B cell (primary cell): ENCODE measurements at regions not wholly inside any gene's neighbourhood (a gene's known extent, or its start where the extent isn't known, plus 50 kb on each side); places are given as distances from the start of the nearest gene placed in this dataset.

ENCODE experiments used
- ATAC-seq: fragments of 200-7000 bp; cut with Tn5 transposase; one replicate; pipeline ENCODE4 v1.10.0; 2021; ENCODE audit warnings: low read depth, mild to moderate bottlenecking, moderate number of reproducible peaks, moderate library complexity
- CTCF ChIA-PET: fragments of 350-600 bp; sonication (Branson Sonifier 250); formaldehyde crosslinking; loops from one replicate; lab custom pipeline; 2021; ENCODE audit warnings: antibody characterized with exemption, inconsistent platforms; lab: Charles Lee
- POLR2A ChIA-PET: fragments of 350-600 bp; sonication (Branson Sonifier 250); formaldehyde crosslinking; loops from one replicate; lab custom pipeline; 2021; ENCODE audit warnings: antibody characterized with exemption; lab: Charles Lee
- DNase-seq: peaks from one replicate; pipeline ENCODE4 v3.0.0; 2013
- H2AFZ ChIP-seq: 2 replicates; pipeline ENCODE4 v1.6.1; 2012; ENCODE audit warnings: mild to moderate bottlenecking, low read depth, low read length; ENCODE audit not compliant: insufficient read depth, poor library complexity, severe bottlenecking
- H3K27ac ChIP-seq, 2 donors: 1 replicate in 1 of 2; 2 replicates in 1 of 2; pipeline ENCODE4 v1.5.1; 2012 to 2013; ENCODE audit warnings: low read length in 2 of 2, mild to moderate bottlenecking in 2 of 2, moderate library complexity in 1 of 2
- H3K27me3 ChIP-seq, 4 experiments: fragments of 200-600 bp in 1 of 4; sonication (generic) in 1 of 4; replicated peaks in 1 of 4; 1 replicate in 2 of 4; 2 replicates in 2 of 4; pipeline versions ENCODE4 v1.6.1 to v1.7.0; 2013 to 2016; ENCODE audit warnings: low read length in 3 of 4, mild to moderate bottlenecking in 2 of 4, mixed read lengths in 1 of 4, moderate library complexity in 1 of 4; ENCODE audit not compliant: insufficient read depth in 4 of 4, control insufficient read depth in 3 of 4; ENCODE audit errors: control extremely low read depth in 1 of 4
- H3K36me3 ChIP-seq, 2 experiments: replicated peaks in 1 of 2; 1 replicate in 1 of 2; 2 replicates in 1 of 2; pipeline versions ENCODE4 v1.6.1 to v1.7.1; 2013; ENCODE audit warnings: low read length in 1 of 2; ENCODE audit not compliant: insufficient read depth in 2 of 2, control insufficient read depth in 1 of 2; ENCODE audit errors: control extremely low read depth in 1 of 2, extremely low read depth in 1 of 2
- H3K4me1 ChIP-seq, 2 donors: fragments of 200-600 bp in 1 of 2; sonication (generic) in 1 of 2; 1 replicate in 1 of 2; 2 replicates in 1 of 2; pipeline versions ENCODE4 v1.5.1 to v1.6.1; 2013 to 2017; ENCODE audit warnings: low read length in 2 of 2; ENCODE audit not compliant: control insufficient read depth in 2 of 2, insufficient read depth in 2 of 2
- H3K4me2 ChIP-seq: replicated peaks from 2 replicates; pipeline ENCODE3; 2012; ENCODE audit warnings: mild to moderate bottlenecking, low read depth, low read length; ENCODE audit not compliant: poor library complexity, severe bottlenecking
- H3K4me3 ChIP-seq, 5 experiments: fragments of 200-600 bp in 1 of 5; sonication (generic) in 1 of 5; 1 replicate in 3 of 5; 2 replicates in 2 of 5; pipeline versions ENCODE4 v1.5.1 to v1.7.0; 2011 to 2016; ENCODE audit warnings: low read length in 4 of 5, mild to moderate bottlenecking in 4 of 5, low read depth in 2 of 5, control low read depth in 1 of 5, moderate library complexity in 1 of 5; ENCODE audit not compliant: insufficient read depth in 1 of 5; ENCODE audit errors: control extremely low read depth in 1 of 5, extremely low read depth in 1 of 5
- H3K79me2 ChIP-seq: fragments of 200-600 bp; sonication (generic); one replicate; pipeline ENCODE4 v1.6.0; 2016; ENCODE audit warnings: low read length; ENCODE audit not compliant: control insufficient read depth, insufficient read depth
- H3K9ac ChIP-seq: fragments of 200-600 bp; sonication (generic); 2 replicates; pipeline ENCODE4 v1.6.1; 2017; ENCODE audit warnings: mild to moderate bottlenecking, low read length, moderate library complexity
- H3K9me3 ChIP-seq, 3 donors: one replicate each; pipeline versions ENCODE4 v1.6.1 to v1.7.1; 2013; ENCODE audit warnings: low read length in 2 of 3; ENCODE audit not compliant: control insufficient read depth in 2 of 3, insufficient read depth in 1 of 3; ENCODE audit errors: control extremely low read depth in 1 of 3
- H4K20me1 ChIP-seq: 2 replicates; pipeline ENCODE4 v1.6.0; 2012; ENCODE audit warnings: mild to moderate bottlenecking, low read length; ENCODE audit not compliant: insufficient read depth, control insufficient read depth, poor library complexity, severe bottlenecking
- H3K27ac Mint-ChIP-seq: one replicate; pipeline ENCODE4 v1.8.0; 2021; ENCODE audit warnings: mixed read lengths
- H3K27me3 Mint-ChIP-seq: one replicate; pipeline ENCODE4 v1.8.0; 2021; ENCODE audit warnings: mixed read lengths
- H3K4me1 Mint-ChIP-seq: one replicate; pipeline ENCODE4 v1.8.0; 2021; ENCODE audit warnings: mixed read lengths
- H3K4me3 Mint-ChIP-seq: one replicate; pipeline ENCODE4 v1.8.0; 2021; ENCODE audit warnings: mixed read lengths
- H3K9me3 Mint-ChIP-seq: one replicate; pipeline ENCODE4 v1.8.0; 2022; ENCODE audit warnings: mixed read lengths; ENCODE audit not compliant: insufficient read depth
- EZH2 ChIP-seq: IDR thresholded peaks from 2 replicates; pipeline ENCODE4 v1.6.1; 2012; ENCODE audit warnings: borderline replicate concordance, low read depth, mild to moderate bottlenecking, moderate library complexity, low read length; ENCODE audit not compliant: insufficient read depth, poor library complexity, severe bottlenecking
- WGBS: methylation state at CpG from one replicate; pipeline ENCODE4 v1.1.5; 2013; ENCODE audit warnings: missing lambda C conversion rate; ENCODE audit not compliant: insufficient coverage; 5-methylcytosine and 5-hydroxymethylcytosine counted together
- intact Hi-C: fragments of 100-400 bp; cut with micrococcal nuclease; formaldehyde crosslinking; loops from one replicate; pipeline ENCODE4 v1.10.0; 2022
- TF ChIP-seq, protein P1 (sequence below): fragments of 200-600 bp; IDR thresholded peaks from one replicate; pipeline ENCODE4 v1.8.0; 2022; ENCODE audit warnings: antibody characterized with exemption, mild to moderate bottlenecking

DNA sequence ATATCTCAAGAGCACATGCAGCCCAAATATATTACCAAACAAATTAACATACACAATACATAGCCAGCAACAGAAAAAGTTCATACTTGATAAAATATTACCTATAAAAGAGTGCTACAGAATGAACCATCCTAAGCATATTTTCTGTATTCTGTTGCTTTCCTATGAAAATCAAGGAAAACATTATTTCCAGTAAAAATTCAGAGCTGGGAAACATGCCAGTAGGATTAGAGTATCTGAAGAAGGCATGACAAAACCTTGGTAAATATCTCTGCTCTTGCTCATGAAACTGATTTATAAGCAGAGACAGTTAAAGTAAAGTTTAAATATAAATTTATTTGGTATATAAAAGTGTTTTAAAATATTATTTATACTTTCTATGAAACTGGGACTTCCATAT, 599.7 kb downstream of the ARAP2 start:
- Histone ChIP-seq H3K27ac (no peak overlapping the region), H2AFZ (no peak overlapping the region), H3K9me3 (no peaks in the 10 kb centered on the region), H3K4me1 (no peaks in the 10 kb centered on the region), H4K20me1 (no peaks in the 10 kb centered on the region), H3K4me2 (no peak overlapping the region), H3K27me3 (no peaks in the 10 kb centered on the region), H3K4me3 (no peak overlapping the region), H3K36me3 (no peaks in the 10 kb centered on the region), H3K79me2 (no peaks in the 10 kb centered on the region), H3K9ac (no peak overlapping the region)
- ChIA-PET POLR2A (no interaction called here), CTCF (no interaction called here)
- H3K27ac Mint-ChIP-seq = no peak overlapping the region
- H3K9me3 Mint-ChIP-seq = no peaks in the 10 kb centered on the region
- no peak overlapping the region for H3K4me3 Mint-ChIP-seq
- no peak for ATAC-seq
- intact Hi-C loops = no loop called here
- H3K27me3 Mint-ChIP-seq = no peaks in the 10 kb centered on the region
- no peak for DNase-seq
- TF ChIP-seq EZH2 = no peak
- TF ChIP-seq, protein P1, sequence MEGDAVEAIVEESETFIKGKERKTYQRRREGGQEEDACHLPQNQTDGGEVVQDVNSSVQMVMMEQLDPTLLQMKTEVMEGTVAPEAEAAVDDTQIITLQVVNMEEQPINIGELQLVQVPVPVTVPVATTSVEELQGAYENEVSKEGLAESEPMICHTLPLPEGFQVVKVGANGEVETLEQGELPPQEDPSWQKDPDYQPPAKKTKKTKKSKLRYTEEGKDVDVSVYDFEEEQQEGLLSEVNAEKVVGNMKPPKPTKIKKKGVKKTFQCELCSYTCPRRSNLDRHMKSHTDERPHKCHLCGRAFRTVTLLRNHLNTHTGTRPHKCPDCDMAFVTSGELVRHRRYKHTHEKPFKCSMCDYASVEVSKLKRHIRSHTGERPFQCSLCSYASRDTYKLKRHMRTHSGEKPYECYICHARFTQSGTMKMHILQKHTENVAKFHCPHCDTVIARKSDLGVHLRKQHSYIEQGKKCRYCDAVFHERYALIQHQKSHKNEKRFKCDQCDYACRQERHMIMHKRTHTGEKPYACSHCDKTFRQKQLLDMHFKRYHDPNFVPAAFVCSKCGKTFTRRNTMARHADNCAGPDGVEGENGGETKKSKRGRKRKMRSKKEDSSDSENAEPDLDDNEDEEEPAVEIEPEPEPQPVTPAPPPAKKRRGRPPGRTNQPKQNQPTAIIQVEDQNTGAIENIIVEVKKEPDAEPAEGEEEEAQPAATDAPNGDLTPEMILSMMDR = no peak
- H3K4me1 Mint-ChIP-seq = no peaks in the 10 kb centered on the region

DNA sequence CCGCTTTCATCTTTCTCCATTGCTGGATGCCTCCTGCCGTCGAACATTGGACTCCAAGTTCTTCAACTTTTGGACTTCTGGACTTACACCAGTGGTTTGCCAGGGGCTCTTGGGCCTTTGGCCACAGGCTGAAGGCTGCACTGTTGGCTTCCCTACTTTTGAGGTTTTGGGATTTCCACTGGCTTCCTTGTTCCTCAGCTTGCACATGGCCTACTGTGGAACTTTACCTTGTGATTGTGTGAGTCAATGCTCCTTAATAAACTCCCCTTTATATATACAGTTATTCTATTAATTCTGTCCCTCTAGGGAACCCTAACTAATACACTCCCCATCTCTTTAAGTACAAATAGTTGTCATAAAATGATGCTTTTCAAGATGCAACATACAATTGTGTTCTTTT, 595.3 kb downstream of the ARAP2 start:
- no peaks in the 10 kb centered on the region for H3K27me3 Mint-ChIP-seq
- Histone ChIP-seq H3K4me1 (no peaks in the 10 kb centered on the region), H3K4me3 (no peak overlapping the region), H4K20me1 (no peaks in the 10 kb centered on the region), H3K79me2 (no peaks in the 10 kb centered on the region), H3K27me3 (no peaks in the 10 kb centered on the region), H3K4me2 (no peak overlapping the region), H2AFZ (no peak overlapping the region), H3K27ac (no peak overlapping the region), H3K9me3 (no peaks in the 10 kb centered on the region), H3K36me3 (no peaks in the 10 kb centered on the region), H3K9ac (no peak overlapping the region)
- H3K9me3 Mint-ChIP-seq = no peaks in the 10 kb centered on the region
- no peak for TF ChIP-seq EZH2
- TF ChIP-seq, protein P1 = no peak
- DNase-seq (no peak), ATAC-seq (no peak)
- ChIA-PET POLR2A (no interaction called here), CTCF (no interaction called here)
- no peak overlapping the region for H3K27ac Mint-ChIP-seq
- no peak overlapping the region for H3K4me3 Mint-ChIP-seq
- 96% methylated on average over 3 of the region's 3 CpGs for WGBS
- no peaks in the 10 kb centered on the region for H3K4me1 Mint-ChIP-seq
- intact Hi-C loops = no loop called here
